LoVo (cell line): ENCODE measurements at regions not wholly inside any gene's neighbourhood (a gene's known extent, or its start where the extent isn't known, plus 50 kb on each side); places are given as distances from the start of the nearest gene placed in this dataset.

ENCODE experiments used
- DNase-seq: peaks from one replicate; pipeline ENCODE4 v3.0.0-alpha.2; 2016; ENCODE audit warnings: low spot score

- no peak for DNase-seq
Measured at GRCh38 chr11:11076879-11077278, 219.0 kb upstream of the ZBED5 start.

- DNase-seq: no peak
Measured at GRCh38 chr11:11076276-11076675, 218.4 kb upstream of the ZBED5 start.

- DNase-seq: no peak
Measured at GRCh38 chr11:11075515-11076171, 217.8 kb upstream of the ZBED5 start.

DNA sequence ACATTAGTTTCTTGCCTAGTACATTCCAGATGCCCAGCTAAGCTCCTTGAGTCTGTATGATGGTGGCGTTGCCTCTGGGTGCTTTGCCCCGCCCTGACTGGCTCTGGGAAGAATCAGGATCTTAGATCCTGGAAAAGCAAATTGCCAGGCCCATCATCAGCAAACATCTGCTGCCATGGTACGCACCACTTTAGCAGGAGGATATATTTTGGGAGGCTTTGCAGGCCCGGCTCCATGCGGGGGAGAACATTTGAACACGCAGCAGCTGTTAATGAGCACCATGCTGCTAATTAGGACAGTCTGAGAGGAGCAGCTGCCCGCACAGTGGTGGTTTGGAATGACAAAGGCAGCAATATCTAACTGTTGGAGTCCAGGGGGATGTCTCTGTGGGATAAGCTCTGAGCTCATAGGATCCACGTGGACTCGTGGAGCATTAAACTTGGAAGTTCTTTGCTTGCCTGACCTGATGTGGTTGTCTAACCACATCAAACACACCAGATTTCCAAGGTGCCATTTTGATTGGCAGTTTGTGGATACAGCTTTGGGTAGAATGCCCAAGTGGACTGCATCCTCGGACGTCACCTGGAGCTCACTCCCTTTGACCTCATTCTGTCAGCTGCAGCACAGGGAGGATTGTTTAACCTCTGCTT is 217.0 kb upstream of the ZBED5 start:
- no peak for DNase-seq

- no peak for DNase-seq
Measured at GRCh38 chr11:11073996-11074395, 216.1 kb upstream of the ZBED5 start.

GRCh38 chr11:11072067-11072466 is 214.2 kb upstream of the ZBED5 start:
- DNase-seq: no peak

DNA sequence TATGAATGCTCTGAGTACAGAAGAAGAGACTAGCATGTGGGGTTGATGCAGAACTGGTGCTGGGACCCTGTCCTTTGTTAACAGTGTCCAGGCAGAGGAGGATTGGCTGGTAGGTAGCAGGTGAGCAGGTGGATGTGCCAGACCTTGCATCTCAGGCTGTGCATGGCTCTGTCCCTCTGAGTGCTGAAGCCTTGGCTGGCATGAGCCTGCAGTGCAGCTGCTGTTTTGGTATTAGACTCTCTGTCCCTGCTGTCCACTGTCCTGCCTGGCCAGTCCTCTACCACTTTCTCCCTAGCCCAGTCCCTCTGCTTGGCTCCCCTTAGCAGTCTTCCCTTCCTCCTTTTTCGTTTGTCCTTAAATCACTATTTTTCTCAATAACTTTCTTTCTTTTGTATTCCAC is 213.6 kb upstream of the ZBED5 start:
- DNase-seq: no peak

DNA sequence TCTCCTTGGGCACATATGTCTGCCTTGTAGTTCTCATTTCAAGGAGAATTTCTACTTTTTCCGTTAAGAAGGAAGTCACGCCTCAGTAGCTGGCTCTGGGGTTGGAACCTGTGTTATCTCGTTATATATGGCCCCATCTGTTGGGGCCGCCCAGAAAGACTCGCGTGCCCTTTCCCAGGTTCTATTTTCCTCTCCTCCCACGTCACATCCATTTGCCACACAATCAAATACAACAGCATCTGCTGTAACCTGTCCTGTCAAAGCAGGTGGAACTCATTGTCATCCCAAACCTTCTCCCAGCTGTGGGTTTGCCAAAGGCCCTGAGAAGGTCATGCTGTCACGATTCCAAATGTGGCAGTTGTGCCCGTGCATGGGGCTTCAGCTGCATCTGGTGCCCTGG is 213.1 kb upstream of the ZBED5 start:
- no peak for DNase-seq

- no peak for DNase-seq
Measured at GRCh38 chr11:11069841-11070835, 212.3 kb upstream of the ZBED5 start.

DNA sequence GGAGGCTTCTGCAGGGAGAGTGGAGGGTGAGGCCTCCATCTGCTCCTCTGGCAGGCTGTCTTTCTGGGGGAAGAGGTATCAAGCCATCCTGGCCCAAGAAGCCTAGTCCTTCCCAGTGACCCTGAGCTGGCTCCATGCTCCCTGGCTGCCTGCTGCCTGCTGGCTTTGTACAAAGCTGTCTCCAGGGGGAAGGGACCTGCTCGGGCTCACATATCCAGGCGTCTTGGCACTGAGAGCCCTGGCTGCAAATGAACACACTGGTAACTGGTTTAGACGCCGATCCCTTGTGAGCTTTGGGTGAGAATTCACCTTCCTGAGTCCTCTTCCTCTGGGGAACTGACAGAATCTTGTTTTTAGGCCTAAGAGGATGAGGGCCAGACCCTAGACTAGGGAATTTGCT is 210.3 kb upstream of the ZBED5 start:
- no peak for DNase-seq

DNA sequence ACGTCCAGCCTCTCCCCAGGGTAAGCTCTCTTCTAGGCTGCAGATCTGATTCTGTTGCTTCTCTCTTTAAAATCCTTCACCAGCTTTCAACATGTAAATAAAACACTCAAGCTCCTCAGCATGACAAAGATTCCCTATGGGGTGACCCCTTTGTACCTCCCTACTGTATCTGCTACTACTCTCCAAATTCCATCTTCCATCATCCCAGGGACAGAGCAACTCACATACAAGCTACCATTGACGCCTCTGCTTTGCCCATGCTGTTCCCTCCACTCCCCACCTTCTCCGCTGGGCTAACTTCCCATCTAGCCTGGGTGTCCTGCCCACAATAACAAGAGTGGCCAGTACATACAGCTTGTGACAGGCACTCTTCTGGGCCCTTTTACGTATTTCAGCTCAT is 207.5 kb upstream of the ZBED5 start:
- no peak for DNase-seq

DNA sequence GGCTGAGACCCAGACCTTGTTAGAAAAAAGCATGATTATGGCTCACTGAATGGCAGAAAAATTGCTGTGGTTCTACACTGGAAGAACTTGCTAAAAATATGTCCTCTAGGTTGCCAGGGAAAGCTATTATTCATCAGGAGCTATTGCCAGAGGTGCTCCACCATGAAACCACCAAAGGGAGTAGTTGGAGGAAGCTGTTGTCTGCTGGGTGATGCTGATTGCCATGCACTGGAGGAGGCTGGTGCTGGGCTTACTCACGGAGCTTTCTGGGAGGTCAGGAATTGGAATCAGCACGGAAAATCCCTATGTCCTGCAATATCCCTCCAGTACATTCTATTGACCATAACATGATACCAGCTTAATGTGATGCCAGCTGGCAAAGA is 199.6 kb upstream of the ZBED5 start:
- DNase-seq: no peak

GRCh38 chr11:11056749-11057471 is 199.1 kb upstream of the ZBED5 start:
- no peak for DNase-seq

DNA sequence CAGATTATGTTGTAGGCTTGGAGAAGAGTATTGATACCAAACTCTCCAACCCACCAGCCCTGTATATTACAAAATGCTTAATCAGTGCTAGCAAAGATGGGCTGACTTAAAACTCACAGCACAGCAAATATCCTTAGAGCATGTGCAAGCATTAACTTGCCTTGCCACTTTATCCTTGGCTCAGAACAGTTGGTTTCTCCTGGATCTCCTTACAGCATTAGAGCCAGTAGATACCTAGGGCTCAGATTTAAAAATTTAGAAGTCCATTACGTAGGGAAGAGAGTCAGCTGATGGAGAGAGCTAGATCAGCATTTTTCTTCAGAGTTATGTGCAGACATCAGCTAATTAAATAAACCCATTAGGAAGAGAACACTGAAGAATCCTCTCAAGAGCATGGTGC is 198.5 kb upstream of the ZBED5 start:
- no peak for DNase-seq

DNA sequence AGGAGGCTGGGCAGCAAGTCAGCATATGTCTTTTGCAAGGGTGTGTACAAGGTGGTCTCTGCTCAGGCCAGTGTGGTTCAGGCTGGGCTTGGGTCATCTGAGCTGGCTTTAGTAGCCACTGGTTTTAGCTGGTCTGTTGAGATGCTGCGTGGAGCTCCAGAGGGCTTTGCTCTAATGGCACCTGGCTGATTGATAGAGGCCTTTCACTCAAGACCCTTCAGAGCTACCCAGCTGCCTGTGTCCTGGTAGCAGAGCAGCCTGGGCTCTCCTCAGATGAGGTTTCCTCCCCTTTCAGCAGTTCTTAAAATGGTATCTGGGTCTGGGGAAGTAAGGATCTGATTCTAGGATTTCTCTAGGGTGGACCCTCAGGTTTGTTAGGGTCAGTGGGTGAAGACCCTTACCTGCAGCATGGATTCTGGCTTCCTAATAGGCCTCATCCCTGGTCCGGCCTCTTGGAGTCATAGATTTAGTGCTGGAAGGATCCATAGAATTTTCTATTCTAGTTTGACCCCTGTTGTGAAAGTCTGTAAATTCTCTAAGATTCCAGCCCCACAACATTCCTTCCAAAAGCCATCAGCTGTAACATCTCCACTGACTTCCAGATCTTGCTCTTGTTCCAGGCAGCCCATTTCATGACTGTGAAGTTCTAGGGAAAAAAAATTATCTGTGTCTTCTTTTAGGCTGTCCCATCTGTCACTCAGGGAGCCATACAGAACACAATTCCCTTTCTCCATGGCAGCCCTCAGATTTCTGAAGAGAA is 190.2 kb upstream of the ZBED5 start:
- no peak for DNase-seq

DNA sequence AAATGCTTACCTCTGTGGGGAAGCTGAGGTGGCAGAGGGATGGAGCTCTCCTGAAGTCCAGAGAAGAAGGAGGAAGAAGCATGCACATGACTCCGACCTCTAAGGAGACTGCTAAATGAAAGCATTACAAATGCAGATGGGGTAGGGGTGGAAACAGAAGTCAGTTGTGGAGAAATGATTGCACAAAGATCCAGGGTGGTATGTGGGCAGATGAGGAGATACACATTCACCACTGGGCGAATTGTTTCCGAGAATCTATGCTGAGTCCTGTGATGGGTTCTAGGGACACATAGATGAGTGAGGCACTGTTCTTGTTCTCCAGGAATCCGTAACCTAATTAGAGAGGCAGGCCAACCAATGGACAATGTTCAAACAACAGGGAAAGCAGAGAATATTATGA is 188.9 kb upstream of the ZBED5 start:
- no peak for DNase-seq

DNA sequence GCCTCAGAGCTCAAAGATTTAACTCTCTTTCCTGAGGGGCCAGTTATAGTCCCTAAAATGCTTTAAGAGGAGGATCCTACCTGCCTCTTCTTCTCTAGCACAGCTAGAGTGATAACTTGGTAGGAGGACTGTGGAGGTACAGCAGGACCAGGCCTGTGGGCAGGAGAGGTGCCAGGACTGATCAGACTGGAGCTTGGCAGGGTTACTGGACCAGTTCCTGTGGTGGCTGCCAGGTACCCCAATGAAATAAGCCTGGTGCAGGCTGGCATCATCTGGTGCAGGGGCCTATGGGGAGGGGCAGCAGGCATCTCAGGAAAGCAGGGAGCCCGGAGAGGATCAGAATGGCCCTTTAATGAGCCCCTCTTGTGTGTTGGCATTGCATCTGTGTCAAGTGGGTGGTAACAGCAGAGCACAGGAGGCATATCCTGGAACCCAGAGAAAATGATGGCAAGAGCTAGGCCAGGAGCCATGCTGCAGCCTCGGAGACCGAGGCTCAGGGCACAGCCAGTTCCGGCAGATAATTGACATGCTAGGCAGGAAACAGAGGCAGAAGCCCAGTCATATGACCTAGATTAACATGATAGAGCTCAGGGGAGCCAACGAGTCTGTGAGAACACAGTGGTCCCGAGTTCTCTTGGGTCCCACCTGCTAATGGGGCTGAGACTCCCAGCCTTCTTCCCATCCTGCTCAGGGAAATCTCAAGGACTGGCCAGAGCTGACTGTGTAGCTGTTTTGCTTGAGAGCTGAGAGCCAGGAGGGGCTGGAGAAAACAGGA is 187.5 kb upstream of the ZBED5 start:
- DNase-seq: no peak

GRCh38 chr11:11044137-11044855 is 186.4 kb upstream of the ZBED5 start:
- DNase-seq: no peak

DNA sequence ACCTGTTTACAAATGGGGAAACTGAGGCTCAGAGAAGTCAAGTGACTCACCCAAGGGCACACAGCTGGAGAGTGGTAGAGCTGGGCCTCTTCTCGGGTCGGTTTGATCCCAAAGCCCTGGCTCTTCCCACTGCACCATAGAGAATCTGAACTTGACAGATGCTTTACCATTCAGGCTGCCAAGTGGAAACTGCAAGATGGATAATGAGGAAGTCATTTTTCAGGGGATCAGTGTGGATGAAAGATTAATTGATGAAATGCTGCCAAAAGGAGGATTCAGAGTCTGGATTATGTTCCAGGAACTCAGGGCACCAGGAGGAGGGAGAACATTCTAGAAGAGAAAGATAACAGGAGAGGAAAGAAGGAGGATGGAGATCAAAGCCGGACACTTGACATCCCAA is 185.9 kb upstream of the ZBED5 start:
- no peak for DNase-seq
